HG02571 (cell line): ENCODE measurements at regions not wholly inside any gene's neighbourhood (a gene's known extent, or its start where the extent isn't known, plus 50 kb on each side); places are given as distances from the start of the nearest gene placed in this dataset.

Source experiments
- ATAC-seq: cut with Tn5 transposase; IDR thresholded peaks from one replicate; pipeline ENCODE4 v1.9.1; 2021; ENCODE audit warnings: mild to moderate bottlenecking, moderate library complexity; ENCODE audit not compliant: unreplicated experiment

- ATAC-seq = no peak
Measured at GRCh38 chr15:39486621-39487457, 94.0 kb upstream of the THBS1 start.

GRCh38 chr15:39487458-39487735, 93.5 kb upstream of the THBS1 start:
- ATAC-seq = no peak

- no peak for ATAC-seq
Measured at GRCh38 chr15:39488516-39488915, 92.4 kb upstream of the THBS1 start.

GRCh38 chr15:39488961-39489360, 91.9 kb upstream of the THBS1 start:
- no peak for ATAC-seq

- no peak for ATAC-seq
Measured at GRCh38 chr15:39491115-39491885, 89.6 kb upstream of the THBS1 start.

DNA sequence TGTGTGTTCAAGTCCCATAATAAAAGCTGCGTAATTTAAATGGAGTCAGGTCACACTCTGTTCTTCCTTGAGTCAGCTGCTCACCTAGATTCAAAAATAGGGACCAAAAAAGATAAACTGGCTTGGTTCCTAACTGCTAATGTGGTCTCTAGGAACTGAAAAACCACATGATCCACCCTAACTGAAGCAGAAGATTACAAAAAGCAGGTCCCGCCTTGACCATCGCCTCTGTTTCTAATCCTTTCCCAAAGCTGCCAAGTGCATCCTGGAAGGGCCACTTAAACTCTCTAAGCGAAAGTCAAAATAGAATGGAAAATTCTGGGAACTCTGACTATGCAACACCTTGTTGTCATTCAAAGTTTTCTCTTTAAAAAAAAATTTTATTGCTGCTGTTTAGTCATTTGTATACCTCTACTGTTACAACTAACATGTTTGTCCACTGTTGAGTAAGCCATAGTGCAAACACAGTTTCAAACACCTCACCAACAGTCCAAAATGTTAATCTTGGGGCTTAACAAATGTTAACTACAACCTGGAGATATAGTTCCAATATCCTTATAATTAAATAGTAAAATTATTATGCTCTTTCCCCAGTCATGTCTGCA, 88.9 kb upstream of the THBS1 start:
- ATAC-seq = no peak

DNA sequence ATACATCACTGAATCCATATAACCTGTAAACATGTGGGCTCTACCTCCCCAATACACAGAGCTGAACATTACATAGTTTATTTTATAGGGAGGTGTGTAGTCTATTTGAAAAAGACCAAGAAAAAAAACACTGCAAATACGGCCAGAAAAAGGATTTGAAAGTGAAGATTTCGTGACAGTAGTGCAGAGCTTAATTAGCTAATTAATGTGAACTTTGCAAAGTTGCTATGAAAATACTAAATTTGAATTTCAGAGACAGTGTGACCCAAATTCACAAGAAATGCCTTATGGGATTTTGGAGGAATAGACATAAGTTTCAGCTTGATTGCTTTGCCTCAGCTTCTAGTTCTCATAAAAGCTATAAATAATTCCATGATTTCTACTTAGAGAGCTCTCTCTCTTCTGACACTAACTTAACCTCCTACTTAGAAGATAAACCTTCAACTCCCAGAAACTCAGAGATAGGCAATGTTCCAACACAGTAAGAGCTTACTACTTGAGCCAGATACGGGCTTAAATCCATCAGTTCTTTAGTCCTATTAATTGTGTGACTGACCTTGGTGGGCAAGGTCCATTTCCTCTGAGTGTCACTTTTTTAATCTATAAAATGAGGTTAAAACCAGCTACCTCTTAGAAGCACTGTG, 87.3 kb upstream of the THBS1 start:
- ATAC-seq = no peak

GRCh38 chr15:39494462-39494861, 86.4 kb upstream of the THBS1 start:
- ATAC-seq = no peak

- ATAC-seq = no peak
Measured at GRCh38 chr15:39495871-39496840, 84.7 kb upstream of the THBS1 start.

DNA sequence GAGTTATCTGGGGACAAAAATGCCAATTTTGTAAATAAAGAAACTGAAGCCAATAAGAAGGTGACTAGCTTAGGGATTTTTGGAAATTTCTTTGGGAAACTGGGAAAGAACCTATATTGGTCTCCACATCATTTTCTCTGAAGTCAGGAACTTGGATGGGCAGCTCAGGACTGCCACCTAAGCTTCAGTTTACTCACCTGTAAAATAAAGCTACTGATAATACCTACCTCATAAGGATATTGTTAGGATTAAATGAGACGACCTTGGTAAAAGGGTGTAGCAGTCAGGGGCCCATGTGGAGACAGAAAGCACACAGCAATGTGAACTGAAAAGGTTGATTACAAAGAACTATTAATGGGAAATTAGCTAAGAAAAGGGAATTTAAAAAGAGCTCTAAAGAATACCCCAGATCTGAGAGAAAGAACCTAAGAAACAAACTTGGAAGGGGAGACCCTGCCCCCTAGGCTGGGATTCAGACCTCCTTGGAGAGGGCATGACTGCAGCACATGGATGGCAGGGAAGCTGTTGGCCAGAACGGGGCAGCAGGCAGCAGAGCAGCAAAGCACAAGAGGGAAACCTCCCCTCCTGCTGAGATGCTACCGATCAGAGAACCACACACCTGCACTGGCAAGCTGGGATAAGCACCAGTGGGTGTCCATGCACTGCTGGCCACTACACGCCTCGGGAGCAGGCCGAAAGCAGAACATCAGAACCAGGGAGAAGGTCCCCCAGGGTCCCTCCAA, 83.7 kb upstream of the THBS1 start:
- ATAC-seq = no peak

GRCh38 chr15:39497759-39498565, 82.9 kb upstream of the THBS1 start:
- no peak for ATAC-seq

DNA sequence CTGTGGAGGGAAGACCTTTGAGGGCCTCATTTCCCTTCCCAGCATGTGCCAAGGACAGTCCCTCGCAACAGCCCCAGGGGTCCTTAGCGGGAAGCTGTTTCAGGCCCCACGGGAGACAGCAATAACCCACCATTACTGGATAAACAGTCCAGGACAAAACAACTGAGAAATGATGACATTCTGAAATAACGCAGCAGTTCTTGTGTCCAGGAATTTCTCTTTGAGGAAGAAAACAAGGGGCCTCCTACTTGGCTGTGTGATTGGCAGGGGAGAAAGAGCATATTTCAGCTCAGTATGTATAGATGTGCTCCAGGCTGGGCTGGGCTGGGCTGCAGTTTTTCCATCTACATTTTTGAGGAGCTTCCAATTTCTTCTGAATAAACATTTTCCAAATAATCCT, 82.2 kb upstream of the THBS1 start:
- no peak for ATAC-seq

DNA sequence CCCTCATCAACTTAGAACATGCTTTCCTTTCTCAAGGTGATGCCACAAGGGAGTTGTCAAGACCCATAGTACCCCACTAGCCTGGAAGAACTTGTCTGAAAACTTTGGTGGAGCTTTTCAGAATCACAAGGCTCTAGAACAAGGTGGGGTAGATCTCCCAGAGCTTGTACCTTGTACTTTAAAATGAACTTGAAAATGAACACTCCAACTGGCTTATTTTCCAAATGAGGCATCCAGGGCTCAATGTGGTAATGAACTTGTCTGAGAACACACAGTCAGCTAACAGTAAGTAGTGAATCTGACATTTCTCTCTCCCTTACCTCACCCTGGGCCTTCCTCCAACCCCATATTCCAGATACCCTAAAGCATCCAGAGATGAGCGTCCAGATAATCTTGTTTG, 81.8 kb upstream of the THBS1 start:
- no peak for ATAC-seq

- ATAC-seq = no peak
Measured at GRCh38 chr15:39499681-39500080, 81.2 kb upstream of the THBS1 start.

DNA sequence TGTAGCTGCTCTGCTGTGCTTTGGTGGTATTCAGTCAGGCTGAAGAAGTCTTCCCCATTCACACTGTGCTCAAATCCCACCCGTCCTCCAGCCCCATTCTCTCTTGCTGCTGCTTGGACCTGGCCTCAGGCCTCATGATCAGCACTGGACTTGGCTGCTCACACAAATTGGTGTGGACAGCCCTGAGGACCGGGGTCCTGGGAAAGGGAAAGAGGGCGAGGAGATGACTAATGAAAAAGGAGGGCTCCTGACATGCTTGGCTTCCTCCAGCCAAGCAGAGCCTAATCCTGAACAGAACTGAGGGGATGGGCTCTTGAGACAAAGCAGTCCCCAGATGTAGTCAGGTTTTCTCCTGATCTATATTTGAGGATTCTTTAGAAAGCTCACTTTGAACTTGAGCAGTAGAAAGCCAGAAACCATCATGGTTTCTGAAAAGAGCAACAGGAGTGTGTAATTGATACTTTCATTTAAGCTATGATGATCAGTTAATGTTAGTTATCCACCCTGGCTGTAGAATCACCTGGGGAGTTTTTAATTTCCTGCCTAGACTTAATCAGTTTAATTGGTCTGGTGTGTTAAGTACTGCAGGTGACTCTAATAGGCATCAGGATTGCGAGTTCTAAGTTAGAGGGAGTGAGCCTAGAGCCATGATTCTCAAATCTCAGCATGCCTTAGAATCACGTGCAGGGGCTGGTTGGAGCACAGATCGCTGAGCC, 79.4 kb upstream of the THBS1 start:
- no peak for ATAC-seq

GRCh38 chr15:39502082-39502447, 78.8 kb upstream of the THBS1 start:
- ATAC-seq = no peak

- ATAC-seq = no peak
Measured at GRCh38 chr15:39502611-39503195, 78.2 kb upstream of the THBS1 start.

- ATAC-seq = no peak
Measured at GRCh38 chr15:39503526-39503925, 77.4 kb upstream of the THBS1 start.
